Stimulated activated CD8-positive, alpha-beta memory T cell treated with anti-CD3 and anti-CD28 coated beads, Interleukin-15, amount 100 ng/mL, for 4 hours (primary cell): ENCODE measurements at regions not wholly inside any gene's neighbourhood (a gene's known extent, or its start where the extent isn't known, plus 50 kb on each side); places are given as distances from the start of the nearest gene placed in this dataset.
"Not testable (repeated sequence)": the region's sequence is repeated elsewhere in the genome, so short reads cannot be mapped to it uniquely, and the experiment has no call there.

Source experiments
- DNase-seq, 2 donors: peaks; one replicate each; pipeline ENCODE4 v3.0.0-alpha.2; 2020; ENCODE audit warnings: low read depth in 2 of 2

DNA sequence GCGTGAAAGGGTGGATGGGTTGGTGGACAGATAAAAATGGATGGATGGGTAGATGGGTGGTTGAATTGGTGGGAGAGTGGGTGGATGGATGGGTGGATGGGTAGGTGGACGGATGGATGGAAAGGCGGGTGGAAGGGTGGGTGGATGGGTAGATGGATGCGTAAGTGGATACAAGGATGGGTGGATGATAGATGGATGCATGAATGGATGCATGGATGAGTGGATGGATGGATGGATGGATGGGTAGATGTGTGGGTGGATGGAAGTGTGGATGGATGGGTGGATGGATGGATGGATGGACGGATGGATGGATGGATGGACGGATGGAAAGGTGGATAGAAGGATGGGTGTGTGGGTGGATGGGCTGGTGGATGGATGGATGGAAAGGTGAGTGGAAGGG, 77.0 kb upstream of the GRK3 start:
- DNase-seq: no peak

DNA sequence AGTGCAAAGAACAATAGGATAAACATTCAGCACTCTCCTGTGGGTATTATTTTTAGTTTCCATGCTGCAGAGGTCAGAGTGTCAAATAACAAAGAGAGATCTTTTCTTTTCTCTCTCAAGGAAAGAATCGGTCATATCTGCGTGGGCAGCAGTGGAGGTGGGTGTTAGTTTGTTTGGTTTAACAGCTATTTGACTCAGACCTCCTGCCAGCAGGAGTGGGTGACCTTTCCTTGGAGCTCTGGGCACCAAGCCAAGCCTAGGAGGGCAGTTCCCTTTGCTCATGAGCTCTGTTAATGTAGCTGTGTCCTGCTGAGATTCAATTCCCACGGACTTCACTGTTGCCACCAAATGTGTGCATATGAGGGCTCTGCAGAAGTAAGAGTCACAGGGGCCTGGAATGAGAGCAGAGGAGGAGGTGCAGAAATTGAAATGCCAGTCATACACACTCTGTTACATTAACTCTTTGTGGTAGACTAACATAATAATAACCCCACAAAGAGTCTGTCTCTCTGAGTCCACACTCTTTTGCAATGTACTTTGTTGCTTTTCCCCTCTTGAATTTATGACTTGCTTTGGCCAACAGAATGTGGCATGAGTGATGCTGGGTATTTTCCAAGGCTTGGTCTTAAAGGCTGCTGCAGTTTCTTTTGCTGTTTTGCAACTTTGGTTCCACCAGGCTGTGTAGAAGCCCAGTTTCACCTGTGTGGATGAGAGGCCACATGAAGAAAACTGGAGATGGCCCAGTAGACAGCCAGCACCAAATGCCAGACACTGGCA, 76.0 kb upstream of the GRK3 start:
- peak; percentile 11 to 30 for DNase-seq

DNA sequence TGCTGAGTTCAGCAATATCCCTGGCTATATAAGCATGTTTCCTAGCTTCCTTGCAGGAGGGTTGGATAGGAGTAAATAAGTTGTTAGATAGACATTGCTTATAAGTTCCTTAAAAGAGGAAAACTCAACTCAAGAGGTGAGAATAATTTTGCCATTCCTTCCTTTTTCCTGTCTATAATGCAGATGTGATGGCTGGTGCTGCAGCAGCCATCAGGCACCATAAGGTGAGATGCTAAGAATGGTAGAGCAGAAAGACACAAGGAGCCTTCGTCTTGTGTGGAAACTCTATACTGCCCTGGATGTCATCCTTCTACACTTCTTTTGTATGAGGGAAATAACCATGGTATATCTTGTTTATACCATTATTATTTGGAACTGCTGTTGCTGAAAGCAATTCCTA, 74.5 kb upstream of the GRK3 start:
- no peak for DNase-seq

DNA sequence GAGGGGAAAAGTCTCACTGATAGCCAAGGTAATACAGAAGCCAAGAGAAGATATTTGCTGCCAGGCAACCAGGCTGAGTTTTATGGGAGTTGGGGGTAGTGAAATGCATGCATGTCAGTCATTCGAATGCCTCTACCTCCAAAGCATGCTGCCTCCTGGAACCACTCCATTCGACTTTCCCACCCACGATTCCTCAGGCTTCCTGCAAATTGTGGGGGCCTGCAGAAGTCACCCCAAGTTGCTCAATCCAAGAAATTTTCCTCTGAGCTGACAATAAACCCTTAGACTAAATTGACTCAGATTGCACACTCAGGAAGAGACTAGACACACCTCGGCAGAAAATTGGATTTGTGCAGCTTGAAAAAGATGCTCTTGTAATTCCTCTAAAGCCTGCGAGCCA, 73.6 kb upstream of the GRK3 start:
- no peak for DNase-seq

DNA sequence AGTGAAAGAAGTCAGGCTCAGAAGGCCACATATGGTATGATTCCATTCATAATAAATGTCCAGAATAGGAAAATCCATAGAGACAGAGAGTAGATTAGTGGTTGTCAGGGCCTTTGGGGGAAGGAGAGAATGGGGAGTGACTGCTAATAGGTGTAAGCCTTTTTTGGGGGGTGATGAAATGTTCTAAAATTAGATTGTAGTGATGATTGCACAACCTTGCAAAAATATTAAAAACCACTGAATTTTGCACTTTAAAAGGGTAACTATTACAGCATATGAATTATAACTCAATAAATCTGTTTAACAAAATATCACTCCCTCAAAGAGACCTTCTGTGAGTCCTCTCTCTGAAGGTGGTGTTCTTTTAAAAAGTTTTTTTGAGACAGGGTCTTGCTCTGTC, 72.3 kb upstream of the GRK3 start:
- DNase-seq: no peak

DNA sequence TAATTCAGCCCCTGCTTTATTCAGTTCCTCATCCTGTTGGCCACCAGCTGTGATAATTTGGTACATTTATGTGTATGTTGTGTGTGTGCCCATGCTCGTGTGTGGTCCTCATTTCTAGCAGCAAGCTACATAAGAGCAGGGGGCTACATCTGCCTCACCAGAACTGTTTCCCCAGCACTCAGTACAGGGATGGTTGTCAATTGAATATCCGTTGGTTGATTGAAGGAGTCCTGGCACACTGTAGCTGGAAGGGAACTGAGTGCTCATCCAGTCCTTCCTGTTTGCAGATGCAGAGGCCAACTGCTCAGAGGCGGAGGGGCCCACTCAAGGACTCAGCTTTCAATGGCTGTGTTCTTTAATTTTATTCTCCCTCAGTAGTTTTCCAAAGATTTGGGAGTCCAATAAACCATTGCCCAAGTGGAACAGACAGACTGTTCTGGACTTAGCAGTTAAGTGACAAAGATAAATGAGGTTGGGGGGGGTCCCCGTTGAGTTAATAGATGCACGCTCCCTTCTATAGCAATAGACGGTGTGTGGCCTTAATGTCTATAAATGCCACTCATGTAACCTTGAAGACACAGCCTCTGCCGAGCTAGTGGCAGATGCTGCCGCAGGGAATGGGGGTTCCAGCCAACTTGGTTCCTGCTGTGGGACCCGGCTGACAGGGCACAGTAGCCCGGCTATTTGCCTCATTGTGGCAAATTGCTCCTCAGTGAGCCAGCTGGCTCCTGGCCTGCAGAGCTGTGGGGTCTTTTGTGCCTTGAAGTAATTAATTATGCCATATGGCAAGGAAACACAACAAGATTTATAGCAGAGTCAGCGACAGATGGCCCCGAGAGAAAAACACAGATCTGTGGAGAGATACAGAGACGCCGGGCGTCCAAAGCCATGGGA, 71.4 kb upstream of the GRK3 start:
- no peak for DNase-seq

DNA sequence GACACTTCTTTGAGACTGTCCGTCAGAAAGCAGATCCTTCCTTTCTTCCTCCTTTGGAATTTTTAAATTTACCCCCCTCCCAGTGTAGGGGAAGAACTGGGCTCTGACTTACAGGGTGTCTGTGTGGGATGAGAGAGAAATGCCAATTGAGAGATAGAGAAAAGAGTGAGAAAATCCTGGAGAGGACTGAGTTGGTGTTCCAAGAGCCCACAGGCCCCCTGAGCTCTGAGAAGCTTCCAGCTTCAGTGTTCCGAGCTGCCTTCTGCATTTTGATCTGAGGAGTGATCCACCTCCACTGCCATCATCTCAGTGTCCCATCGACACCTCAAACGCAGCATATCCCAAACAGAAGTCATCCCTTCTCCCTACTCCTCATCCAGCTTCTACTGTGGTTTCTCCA, 70.7 kb upstream of the GRK3 start:
- DNase-seq: no peak

DNA sequence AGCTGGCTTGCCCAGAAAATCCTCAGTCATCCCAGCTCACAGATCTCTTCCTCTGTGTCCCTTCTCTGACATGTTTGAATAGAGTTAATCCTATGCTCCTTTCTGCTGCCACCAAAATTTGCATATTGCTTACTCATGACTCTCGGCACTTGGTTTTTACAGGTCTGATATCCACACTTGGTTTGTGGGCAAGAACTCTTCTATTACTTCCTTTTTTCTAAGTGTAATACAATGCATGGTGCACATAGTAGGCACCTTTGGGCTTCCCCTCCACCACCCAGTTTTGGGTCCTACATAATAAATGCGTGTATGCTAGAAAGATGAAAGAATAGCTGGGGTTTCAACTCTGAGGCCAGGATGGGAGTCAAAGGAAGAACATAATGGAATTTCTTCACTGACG, 69.7 kb upstream of the GRK3 start:
- no peak for DNase-seq

DNA sequence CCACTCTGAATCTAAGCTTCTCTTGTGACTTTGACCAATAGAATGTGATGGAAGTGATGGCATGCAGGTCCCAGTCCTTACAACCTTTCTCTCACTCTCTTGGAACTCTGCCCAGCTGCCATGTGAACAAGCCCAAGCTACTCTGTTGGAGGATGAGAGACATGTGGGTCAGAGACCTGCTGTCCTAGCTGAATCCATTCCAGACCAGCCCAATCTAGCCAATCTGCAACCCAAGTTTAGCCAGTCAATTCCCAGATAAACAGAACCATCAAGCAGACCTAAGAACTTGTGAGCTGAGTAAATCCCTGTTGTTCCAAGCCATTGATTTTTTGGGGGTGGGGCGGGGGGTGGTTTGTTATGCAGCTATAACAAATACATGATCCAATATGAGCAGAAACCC, 69.2 kb upstream of the GRK3 start:
- no peak for DNase-seq

DNA sequence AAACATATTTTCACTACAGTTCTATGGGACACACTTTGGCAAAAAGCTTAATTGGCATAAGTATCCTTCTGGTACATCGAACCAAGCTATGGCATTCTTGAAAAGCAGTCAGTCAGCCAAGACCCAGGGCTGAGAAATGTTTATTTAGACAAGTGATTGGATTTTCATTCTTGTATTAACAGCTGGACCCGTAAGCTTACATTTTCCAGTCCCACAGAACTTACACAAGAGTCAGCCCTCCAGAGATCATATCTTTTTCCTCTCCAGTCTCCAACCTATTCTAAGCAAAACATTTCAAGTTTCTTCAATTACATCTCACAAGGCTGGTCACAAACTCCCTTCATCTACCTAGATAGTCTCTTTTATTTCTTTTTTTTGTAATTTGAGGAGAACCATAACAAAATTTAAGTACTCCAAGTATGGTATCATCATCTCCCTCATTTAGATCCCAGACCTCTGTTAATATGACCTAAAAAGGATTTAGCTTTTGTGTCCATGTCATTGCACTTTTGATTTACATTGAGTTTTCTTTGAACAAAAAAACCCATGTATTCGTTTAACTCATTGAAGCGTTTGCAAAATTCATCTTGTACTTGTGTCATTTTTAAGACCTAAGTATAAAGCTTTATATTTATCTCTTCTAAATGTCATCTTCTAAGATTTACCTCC, 67.9 kb upstream of the GRK3 start:
- no peak for DNase-seq

DNA sequence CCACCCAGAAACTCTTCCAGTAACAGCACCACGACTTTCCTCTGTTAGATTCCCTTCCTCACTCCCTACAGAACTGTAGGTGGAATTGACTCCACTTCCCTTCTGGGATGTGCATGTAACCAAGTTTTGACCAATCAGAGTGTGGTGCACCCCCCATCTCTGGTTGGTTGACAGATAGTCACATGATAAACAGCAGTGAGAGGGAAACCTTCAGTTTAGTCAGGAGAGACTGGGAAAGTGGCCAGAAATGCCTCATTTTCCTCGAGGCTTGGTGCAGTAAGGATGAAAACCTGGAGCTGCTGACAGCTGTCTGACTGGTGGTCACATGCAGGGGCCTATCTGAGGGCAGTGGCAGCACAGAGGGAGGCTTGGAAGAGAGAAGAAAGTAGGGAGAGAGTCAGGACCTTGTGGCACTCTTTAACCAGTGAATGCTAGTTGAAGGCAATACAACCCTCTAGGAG, 67.3 kb upstream of the GRK3 start:
- DNase-seq: no peak

DNA sequence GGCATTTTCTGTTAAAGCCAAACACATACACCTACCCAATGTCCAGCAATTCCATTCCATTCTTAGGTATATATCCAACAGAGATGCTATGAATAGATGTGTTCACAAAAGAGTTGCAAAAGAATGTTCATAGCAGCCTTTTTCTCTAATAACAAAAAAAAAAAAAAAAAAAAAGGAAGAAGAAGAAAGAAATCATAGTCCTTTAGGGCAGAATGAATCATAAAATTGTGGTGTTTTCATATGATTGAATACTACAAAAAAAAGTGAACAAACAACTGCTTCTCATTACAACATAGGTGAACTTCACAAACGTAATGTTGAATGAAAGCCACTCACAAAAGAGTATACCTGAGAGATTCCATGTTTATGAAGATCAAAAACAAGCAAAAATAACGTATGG, 66.8 kb upstream of the GRK3 start:
- DNase-seq: no peak

DNA sequence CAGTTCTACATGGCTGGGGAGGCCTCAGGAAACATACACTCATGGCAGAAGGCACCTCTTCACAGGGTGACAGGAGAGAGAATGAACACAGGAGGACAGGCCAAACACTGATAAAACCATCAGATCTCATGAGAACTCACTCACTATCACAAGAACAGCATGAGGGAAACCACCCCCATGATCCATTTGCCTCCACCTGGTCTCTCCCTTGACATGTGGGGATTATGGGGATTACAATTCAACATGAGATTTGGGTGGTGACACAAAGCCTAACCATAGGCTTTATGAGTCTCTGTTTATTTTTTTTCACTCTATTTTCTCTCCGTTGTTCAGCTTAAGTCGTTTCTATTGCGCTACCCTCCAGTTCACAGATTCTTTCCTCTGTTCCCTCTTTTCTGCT, 63.8 kb upstream of the GRK3 start:
- DNase-seq: not testable (repeated sequence)

DNA sequence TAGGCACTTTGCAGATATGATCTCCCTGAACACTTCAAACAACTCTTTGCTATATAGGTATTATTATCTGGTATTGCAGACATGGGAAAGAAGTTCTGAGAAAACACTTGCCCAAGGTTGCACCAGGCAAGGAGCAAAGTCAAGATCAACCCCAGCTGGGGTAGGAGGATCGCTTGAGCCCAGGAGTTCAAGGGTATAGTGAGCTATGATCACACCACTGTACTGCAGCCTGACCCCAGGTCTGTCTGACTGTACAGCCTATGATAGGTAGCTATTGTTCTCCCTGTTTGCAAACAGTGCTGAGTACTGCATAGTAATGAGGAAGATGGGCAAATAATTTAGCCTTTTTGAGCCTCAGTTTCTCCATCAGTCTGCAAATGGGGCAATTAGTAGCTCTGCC, 60.5 kb upstream of the GRK3 start:
- DNase-seq: not testable (repeated sequence)

DNA sequence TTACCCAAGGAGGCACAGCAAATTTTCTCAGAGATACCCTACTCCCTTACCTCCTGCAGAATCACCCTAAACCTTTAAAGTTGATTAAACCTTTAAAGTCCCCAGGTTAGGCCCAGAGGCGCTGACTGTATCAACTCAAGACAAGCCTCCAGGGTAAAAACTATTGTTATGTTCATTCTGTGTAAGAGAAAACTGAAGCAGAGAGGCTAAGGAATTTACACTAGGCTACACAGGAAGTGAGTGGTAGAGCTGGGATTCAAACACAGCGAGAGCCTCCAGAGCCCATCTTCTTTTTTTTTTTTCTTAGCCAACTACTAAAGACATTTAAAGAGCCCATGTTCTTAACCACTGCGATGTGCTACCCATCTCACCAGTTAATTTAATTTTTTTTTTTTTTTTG, 56.3 kb upstream of the GRK3 start:
- DNase-seq: no peak

DNA sequence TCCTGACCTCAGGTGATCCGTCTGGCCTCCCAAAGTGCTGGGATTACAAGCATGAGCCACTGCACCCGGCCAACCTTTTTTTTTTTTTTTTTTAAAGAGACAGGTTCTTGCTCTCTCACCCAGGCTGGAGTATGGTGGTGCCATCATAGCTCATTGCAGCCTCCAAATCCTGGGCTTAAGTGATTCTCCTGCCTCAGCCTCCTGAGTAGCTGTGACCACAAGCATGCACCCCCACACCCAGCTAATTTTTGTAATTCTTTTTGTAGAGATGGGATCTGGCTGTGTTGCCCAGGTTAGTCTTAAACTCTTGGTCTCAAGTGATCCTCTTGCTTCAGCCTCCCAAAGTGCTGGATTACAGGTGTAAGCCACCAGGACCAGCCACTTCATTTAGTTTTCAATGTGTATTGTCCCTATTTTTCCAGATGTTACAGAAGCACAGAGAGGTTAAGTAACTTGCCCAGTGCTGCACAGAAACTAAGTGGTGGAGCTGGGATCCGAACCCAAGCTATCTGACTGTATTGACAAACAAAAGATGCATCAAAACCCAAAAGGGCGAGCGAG, 55.6 kb upstream of the GRK3 start:
- DNase-seq: no peak

DNA sequence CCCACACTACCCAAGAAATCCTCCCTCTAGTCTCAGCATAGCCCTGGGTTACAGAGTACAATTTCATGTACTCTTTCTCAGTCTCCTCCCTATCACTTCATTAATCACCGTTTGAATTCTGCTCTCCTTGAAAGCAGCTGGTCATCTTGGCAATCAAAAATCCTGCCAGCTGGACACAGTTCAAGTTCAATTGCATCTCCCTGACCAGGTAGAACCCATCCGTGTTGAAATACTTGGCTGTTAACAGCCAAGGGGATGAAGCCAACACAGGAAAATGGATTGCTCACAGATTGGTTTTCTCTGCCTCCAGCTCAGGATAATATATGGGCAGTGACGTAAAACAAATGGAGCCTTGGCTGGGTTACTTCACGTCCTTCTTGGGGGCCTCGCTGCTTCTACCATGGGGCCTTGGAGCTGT, 55.1 kb upstream of the GRK3 start:
- no peak for DNase-seq

DNA sequence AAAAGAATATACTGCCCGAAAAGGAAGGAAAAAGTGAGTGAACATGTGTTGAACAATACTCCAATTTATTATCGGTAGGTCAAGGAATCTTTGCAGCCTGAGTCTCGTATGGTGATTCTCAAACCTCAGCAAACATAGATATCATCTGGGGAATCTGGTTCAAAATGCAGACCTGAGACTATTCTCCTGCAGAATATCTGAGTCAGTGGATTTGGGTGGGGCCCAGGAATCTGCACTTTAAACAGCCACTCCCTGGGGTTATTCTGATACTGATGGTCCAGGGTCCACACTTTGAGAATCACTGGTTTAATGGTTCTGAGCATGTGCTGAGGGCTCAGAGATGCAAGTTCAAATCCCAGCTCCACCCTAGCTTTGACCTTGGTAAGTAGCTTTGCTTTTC, 53.6 kb upstream of the GRK3 start:
- DNase-seq: no peak

DNA sequence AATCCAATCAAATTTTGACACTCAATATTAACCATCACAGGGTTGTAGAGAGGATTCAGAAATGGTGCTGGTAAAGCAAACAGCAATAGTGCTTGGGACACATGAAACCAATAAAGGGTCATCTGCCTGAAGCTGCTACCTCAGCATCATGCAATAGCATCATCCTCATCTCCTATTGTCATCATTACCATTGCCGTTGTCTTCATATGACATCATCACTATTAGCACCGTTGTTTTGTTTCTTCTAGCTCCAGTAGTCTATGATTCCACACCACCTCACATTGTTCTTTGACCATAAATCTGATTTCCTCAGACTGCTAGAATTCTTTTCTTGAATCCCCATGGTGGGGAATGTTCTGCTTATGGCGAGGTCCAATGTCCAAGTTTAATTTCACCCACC, 52.8 kb upstream of the GRK3 start:
- DNase-seq: no peak

DNA sequence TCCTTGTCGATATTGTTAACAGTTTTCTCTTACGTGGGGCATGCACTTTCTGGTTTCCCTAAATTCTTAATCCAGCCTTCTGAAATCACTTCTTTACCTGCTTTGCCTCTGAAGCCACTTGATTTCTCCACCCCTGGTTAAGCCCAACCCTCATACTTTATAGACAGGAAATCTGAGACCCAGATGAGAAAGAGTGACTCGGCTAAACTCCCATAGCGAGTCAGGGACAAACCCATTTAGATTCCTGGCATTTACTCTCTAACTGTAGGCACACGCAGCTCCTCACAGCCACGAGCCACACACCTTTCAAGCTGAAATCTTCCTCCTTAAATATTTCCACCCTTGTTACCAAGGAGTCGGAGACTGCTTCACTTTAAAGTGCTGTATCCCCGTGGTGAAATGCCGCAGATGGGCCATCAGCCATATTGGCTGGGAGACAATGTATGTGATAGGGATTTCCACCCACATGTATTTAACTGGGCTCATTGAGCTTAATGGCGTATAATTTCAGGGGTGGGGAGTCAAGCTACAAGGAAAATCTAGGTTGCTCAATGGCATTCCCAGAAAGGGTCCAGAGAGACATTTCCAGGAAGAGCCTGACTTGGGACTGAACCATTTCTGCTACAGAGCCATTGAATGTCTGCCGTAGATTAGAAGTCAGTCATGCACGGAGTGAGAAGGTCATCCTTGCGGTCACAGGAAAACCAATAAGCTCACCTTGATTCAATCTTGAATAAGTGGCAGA, 49.9 kb upstream of the GRK3 start:
- DNase-seq: no peak
